HG02798 (cell line): ENCODE measurements at regions not wholly inside any gene's neighbourhood (a gene's known extent, or its start where the extent isn't known, plus 50 kb on each side); places are given as distances from the start of the nearest gene placed in this dataset.
"Not testable (repeated sequence)": the region's sequence is repeated elsewhere in the genome, so short reads cannot be mapped to it uniquely, and the experiment has no call there.

Experiments used
- ATAC-seq: cut with Tn5 transposase; IDR thresholded peaks from one replicate; pipeline ENCODE4 v1.9.1; 2021; ENCODE audit warnings: mild to moderate bottlenecking; ENCODE audit not compliant: unreplicated experiment, poor library complexity

DNA sequence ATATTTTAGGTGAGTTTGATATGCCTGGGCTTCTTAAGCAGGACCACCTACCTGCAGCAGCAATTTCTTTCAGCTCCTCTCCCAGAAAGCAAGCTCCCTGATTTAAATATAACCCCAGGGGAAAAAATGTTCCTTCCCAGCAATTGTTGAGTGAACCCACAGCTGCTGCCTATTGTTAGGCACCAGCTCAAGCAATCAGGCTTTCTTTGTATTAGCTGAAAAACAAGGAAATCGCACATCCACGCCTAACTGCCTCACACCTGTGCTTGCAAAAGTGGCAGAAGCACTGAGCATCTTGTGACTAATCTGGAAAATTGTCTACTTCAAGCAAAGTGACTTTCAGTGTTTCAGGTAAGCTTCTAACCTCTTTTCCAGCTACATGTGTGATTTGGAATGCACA is 432.2 kb downstream of the SMARCA1 start:
- no peak for ATAC-seq

DNA sequence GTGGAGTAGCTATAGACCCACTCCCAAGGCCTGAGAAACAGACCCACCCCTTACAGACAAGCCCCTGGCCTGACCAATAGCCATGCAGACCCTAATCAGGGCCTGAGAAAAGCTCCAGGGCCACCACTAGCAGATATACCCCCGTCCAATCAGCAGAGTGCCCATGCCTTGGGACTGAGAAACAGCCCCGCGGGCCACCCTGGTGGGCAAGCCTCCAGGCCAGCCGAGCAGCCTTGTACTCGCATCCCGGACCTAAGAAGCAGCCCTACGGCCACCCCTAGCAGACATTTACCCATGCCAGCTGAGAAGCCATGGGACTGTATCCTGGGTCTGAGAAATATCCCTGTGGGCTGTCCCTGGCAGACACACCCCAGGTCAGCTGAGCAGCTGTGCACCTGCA is 436.5 kb downstream of the SMARCA1 start:
- ATAC-seq, result no peak

DNA sequence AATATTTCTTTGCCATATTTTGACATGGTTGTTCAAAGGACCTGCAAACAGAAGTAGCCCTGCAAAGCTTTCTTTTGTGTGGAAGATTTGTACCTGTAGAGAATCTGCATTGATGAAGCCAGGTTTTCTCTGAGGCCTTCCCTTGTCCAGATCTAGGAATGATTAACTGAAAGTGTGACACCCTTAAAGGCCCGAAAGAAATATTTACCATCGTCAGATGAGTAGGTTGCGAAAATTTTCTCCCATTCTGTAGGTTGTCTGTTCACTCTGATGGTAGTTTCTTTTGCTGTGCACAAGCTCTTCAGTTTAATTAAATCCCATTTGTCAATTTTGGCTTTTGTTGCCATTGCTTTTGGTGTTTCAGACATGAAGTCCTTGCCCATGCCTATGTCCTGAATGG is 439.0 kb downstream of the SMARCA1 start:
- not testable (repeated sequence) for ATAC-seq

GRCh38 chrX:129077424-129078170 is 445.7 kb downstream of the SMARCA1 start:
- no peak for ATAC-seq

DNA sequence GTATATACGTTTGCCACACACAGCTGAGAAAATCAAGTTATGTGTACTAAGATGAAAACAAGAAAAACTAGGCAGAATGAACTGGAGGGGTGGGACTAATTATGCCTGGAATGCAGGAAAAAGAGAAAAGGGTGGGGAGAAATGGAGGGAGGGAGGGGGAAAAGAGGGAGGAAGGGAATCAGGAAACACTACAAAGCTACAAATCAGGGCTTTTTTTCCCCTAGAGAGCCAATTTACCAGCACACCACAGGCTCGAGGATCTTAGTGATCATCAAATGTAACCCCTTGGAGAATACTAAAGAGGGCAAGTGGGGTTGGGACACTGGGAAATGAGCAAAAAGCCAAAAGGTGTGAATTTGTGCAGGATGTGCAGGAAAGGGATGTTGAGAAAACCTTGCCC is 451.9 kb downstream of the SMARCA1 start:
- ATAC-seq, result no peak

DNA sequence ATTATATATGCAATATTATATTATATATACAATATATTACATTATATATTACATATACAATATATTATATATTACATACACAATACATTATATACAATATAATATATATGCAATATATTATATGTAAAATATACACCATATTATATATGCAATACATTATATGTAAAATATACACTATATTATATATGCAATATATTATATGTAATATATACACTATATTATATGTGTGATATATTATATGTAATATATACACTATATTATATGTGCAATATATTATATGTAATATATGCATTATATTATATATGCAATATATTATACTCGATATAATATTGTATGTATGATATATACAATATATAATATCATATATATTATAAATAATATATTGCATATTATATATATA is 457.4 kb downstream of the SMARCA1 start:
- ATAC-seq, result no peak

DNA sequence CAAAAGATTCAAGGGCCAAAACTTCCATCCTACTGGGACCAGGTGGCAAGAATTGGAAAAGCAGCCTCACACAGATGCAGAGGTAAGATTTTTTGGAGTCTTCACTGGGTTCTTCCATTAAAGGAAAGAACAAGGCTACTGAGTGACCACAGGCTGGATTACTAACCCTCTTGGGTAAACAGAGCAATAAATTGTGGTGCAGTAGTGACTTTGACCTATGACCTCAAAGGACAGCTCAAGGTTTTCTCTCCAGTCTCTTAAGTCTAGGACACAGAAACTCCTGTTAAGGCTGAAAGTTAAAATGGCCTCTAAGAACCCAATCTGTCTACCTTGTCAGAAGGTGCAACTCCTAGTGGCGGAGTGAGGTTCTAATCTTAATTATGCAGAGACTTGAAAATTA is 464.9 kb downstream of the SMARCA1 start:
- ATAC-seq, result no peak

DNA sequence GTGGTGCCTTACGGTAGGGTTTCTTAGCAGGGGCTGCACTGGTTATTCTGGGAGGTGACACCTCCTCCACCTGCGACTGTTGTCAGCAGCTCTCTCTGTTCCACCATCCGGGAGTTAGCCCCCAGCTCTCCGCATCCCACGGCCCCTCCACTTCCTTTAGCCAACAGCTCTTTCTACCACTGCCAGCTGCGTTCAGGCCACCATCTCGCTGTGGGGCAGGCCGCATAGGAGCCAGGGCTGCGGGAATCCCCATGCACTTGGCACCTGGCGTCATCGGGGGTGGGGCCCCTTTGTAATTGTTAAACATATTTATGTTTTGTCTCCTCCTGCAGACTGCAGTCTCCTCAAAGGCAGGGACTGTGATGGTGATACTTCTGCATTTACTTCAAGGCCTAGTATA is 480.2 kb downstream of the SMARCA1 start:
- ATAC-seq, result no peak

GRCh38 chrX:129041319-129041718 is 482.0 kb downstream of the SMARCA1 start:
- no peak for ATAC-seq

- ATAC-seq, result no peak
Measured at GRCh38 chrX:129040124-129040523, 483.2 kb downstream of the SMARCA1 start.

GRCh38 chrX:129039176-129039575 is 484.1 kb downstream of the SMARCA1 start:
- ATAC-seq, result no peak

DNA sequence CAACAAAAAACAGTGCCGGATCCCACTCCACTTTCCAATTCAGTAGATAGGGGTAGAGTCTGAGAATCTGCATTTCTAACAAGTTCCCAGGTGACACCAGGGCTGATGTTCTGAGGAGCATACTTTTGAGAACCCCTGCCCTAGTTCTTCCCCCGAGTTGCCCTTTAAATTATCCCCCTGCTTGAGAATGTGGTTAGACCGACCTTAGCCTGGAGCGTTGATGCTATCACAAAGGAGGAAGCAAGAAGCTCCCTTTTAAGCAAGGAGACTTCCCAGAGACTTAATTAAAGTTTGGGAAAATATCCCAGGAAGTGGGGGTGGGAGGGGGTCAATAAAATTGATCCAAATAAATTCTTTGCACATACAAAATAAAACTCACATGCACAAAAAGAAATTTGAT is 485.9 kb downstream of the SMARCA1 start:
- no peak for ATAC-seq

DNA sequence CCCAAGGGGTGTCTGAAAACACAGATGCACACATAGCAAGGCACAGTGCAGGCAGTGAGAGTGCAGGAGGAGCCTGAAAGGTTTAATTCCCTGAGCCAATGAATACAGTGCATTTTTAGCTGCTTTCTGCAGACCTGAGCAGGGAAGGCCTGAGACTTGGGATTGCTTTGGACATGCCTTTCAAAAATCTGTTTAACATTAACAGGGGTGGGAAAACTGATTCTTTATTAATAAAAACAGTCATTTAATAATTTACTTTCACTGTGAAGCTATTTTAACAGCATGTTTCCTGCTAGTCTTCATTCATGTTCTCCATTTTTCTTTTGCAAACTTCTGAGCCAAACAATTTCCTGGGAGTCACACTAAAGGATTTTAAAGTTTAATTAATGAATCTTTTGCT is 488.1 kb downstream of the SMARCA1 start:
- ATAC-seq, result no peak

GRCh38 chrX:129034196-129034595 is 489.1 kb downstream of the SMARCA1 start:
- ATAC-seq, result no peak

- ATAC-seq, result no peak
Measured at GRCh38 chrX:129026202-129026601, 497.1 kb downstream of the SMARCA1 start.

- no peak for ATAC-seq
Measured at GRCh38 chrX:129025376-129025775, 497.9 kb downstream of the SMARCA1 start.

GRCh38 chrX:129019412-129019811 is 503.9 kb downstream of the SMARCA1 start:
- ATAC-seq, result no peak

DNA sequence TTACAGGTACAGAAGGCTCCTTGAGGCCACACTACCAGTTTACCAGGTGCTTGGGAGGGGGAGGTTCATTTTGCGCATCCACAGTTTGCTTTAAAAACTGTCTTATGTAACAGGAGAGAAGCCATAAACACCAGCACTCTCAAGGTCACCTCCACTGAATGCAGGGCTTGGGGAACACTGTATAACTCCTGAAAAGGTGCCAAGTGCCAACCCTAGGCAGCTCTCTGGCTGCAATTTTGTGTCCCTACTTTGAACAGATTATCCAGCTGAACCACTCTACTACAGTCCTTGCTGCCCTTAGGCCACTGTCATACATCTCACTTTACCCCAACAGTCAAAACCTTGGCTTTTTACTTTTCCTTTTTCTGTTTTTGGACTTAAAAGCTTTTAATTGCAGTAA is 507.9 kb downstream of the SMARCA1 start:
- ATAC-seq, result no peak

- ATAC-seq, result no peak
Measured at GRCh38 chrX:129013574-129013973, 509.7 kb downstream of the SMARCA1 start.

- no peak for ATAC-seq
Measured at GRCh38 chrX:129007631-129008030, 515.7 kb downstream of the SMARCA1 start.

DNA sequence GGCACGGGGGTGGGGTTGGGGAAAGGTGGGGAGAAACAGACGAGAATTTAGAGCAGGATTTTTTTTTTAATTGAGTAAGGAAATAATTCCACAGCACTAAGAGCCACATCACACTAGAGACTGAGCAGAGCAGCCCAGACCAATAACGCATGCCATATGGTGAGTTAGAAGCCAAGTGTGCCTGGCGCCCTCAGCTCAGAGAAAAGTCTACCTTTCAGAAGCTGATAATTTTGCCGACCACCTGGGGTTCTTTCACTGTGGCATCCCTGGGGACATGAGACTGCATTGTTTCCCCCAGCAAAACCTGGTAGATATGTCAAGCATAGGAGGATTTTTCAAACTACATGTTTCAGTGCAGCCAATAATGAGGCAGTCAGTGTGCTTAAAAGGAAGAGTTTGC is 516.8 kb downstream of the SMARCA1 start:
- ATAC-seq, result no peak

- ATAC-seq, result no peak
Measured at GRCh38 chrX:129000797-129001196, 522.5 kb downstream of the SMARCA1 start.

DNA sequence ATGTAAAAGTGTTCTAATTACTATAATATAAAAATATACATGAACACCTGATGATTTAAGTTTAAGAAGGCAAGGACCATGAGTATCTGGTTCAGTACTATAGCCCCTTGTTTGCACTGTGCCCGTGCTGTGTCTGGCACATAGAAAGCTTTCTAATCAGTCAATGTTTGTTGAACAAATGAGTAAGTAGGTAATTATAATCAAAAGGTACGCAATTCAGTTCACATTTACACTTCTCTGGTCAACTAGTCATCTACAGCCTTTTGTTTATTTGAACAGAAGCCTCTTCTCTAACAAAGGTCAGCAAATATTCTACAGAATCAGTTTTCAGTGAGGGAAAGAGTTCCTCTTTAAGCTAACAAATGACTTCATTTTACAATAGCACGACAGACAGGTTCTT is 523.3 kb downstream of the SMARCA1 start:
- no peak for ATAC-seq
